GM21526 (cell line): ENCODE measurements at regions not wholly inside any gene's neighbourhood (a gene's known extent, or its start where the extent isn't known, plus 50 kb on each side); places are given as distances from the start of the nearest gene placed in this dataset.

ENCODE experiments used
- ATAC-seq: cut with Tn5 transposase; IDR thresholded peaks from one replicate; pipeline ENCODE4 v1.9.1; 2021; ENCODE audit warnings: moderate library complexity; ENCODE audit not compliant: unreplicated experiment, low FRiP score

DNA sequence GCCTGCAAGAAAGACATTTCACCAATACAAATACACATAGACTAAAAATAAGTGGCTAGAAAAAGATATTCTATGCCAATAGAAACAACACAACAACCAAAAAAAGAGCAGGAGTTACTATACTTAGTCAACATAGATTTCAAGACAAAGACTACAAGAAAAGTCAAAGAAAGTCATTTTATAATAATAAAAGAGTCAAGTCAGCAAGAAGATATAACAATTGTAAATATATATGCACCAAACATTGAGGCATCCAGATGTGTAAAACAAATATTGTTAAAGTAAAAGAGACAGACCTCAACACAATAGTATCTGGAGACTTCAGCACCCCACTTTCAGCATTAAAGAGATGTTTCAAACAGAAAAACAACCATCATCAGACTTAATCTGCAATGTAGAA lies 104.6 kb downstream of the AMY1C start:
- no peak for ATAC-seq

DNA sequence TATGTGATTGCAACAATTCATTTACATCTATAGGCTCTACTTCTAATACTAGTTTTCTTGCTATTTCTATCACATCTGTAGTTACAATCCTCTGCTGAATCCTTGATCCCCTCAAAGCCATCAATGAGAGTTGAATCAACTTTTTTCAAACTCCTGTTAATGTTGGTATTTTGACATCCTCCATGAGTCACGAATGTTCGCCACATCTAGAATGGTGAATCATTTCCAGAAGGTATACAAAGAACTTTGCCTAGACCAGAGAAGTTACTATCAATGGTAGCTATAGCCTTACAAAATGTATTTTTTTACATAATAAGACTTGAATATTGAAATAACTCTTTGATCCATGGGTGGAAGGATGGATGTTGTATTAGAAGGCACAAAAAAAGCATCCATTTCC lies 110.0 kb downstream of the AMY1C start:
- no peak for ATAC-seq

DNA sequence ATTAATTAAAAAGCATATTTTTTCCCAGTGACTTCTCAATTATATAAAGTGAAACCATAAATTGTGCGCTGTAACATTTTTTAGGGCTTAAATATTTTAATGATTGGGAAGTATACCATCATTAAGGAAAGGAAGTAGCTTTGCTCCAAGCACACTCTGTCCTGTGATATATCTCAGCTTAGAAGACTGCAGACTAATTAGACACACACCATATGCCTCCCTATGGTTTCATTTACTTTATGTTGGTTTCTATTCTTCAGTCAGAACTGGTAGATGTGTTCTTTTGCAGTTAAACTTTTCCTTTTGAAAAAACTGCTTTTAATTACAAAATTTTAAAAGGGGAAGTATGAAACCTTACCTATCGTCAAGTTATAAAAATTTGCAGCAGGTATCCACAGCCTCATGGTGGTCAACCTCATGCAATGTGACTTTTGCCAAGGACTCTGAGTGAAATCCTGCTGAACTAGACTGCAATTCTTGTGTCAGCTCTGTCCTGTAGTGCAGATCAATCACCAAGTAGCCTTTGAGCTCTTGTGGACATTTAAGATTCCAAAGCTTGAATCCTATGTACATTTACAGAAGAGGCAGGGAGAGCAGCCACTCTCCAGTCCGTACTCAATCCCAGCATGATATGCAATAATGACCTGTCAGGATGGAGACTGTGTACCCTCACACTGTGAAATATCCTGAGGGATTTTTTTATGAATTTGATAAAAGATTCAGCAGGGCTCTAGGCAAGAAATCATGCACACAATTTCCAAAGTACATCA lies 149.1 kb downstream of the AMY1C start:
- ATAC-seq = no peak

DNA sequence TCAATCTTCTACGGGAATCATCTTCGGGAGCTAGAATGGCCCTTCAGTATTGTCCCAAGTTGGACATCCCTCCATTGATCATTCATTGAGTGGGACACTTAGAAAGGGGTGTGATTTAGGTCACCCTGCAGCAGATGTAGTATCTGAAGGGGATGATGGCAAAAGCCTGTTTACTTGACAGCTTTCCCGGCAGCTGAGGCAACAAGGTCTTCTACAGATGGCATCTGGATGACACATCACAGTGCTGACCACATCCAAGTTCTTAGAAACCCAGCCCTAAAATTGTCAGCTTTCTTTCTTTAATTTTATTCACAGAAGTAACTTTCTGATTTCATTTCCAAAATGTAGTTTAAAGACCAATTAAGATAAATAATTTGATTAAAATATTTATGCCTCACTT lies 150.3 kb downstream of the AMY1C start:
- ATAC-seq = no peak

GRCh38 chr1:103901072-103901471 lies 151.4 kb downstream of the AMY1C start:
- ATAC-seq = no peak

DNA sequence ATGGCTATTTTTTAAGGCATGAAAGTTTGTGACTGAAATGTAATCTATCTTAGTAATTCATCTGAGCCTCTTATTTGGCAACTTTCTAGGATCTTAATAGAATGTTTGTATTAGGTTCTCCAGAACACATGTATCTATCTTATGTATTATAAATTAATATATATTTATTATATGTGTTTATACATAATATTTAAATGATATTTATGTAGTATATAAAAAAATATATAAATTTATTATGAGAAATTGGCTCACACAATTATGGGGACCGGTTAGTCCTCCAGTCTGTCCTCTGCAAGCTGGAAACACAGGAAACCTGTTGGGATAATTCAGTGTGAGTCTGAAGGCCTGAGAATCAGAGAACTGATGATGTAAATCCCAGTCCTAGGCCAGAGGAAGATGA lies 155.7 kb downstream of the AMY1C start:
- no peak for ATAC-seq

DNA sequence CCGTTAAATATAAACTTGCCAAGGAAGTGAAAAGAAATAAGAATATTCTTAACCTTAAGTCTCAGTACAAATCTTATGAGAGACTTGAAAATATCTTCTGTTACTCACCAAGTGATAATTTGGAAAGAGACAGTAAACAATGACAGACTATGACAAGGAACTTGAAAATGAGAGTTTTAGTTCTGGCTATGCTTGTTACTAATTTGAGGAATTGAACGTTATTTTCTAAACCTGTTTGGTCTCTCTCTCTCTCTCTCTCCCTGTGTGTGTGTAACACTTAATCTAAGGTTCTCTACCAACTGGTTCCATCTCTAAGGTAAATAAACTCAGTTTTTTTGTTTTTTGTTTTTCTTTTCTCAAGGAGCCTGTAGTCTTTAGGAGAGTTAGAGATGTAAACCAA lies 161.8 kb downstream of the AMY1C start:
- ATAC-seq = peak; percentile 82

DNA sequence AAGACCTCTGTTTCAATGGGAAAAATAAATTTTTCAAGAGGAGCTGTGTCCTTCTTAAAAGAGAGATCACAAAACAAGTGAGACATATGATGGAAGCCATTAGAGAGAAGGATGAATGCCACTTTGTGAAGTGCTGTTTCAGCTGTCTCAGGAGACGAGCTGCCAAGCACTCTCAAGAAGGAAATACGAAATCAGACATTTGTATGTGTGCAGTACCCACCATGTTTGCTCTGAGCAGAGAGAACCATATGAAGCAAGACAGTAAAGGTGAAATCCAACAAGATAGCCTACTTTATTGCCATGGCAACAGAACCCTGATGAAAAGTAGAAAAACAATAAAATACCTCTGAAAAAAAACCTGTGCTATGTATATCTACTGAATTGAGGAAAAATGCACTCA lies 168.1 kb downstream of the AMY1C start:
- no peak for ATAC-seq

DNA sequence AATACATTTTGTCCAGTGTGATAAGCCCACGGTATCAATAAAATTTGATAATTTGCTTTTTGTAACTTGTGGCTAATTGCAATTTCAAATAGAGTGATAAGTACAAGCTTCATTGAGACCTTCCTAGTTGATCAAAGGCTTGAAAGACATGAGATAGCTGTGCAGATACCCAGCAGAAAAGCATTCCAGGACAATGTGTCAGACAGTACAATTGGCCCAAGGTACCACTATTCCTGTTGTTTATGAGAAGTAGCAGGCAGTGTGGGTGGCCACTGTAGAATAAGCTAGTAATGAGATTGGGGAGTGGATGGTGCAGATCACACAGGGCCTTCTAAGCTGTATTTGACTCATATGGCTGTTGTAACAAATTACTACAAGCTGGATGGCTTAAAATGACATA lies 182.2 kb downstream of the AMY1C start:
- ATAC-seq = no peak

- peak; percentile 97 for ATAC-seq
Observed at GRCh38 chr1:103937763-103938357, 188.2 kb downstream of the AMY1C start.

GRCh38 chr1:103941086-103941485 lies 191.4 kb downstream of the AMY1C start:
- no peak for ATAC-seq

- no peak for ATAC-seq
Observed at GRCh38 chr1:103942029-103942428, 192.3 kb downstream of the AMY1C start.

GRCh38 chr1:103945774-103946173 lies 196.1 kb downstream of the AMY1C start:
- no peak for ATAC-seq

DNA sequence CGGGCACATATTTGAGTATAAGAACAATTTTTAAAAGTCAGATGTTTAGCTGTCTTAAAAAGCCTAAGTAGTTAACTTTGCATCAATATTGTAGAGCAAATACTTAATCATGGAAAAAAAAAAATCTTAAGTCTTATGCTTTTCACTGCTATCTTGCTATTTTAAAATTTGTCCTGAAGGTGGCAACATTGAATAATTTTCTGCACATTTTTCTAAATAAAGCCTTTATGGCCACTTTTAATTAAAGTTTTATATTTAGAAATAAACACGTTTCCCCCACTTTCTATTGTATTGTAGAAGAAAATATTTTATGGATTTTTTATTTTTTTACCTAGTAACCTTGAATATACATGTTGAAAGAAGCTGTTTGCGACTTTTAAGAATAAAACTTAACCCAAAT lies 198.8 kb downstream of the AMY1C start:
- ATAC-seq = no peak

- ATAC-seq = no peak
Observed at GRCh38 chr1:103949779-103950178, 200.1 kb downstream of the AMY1C start.

- no peak for ATAC-seq
Observed at GRCh38 chr1:103953386-103953785, 203.7 kb downstream of the AMY1C start.

GRCh38 chr1:103958699-103959098 lies 209.0 kb downstream of the AMY1C start:
- ATAC-seq = peak; percentile 80

- no peak for ATAC-seq
Observed at GRCh38 chr1:103959565-103959964, 209.9 kb downstream of the AMY1C start.

DNA sequence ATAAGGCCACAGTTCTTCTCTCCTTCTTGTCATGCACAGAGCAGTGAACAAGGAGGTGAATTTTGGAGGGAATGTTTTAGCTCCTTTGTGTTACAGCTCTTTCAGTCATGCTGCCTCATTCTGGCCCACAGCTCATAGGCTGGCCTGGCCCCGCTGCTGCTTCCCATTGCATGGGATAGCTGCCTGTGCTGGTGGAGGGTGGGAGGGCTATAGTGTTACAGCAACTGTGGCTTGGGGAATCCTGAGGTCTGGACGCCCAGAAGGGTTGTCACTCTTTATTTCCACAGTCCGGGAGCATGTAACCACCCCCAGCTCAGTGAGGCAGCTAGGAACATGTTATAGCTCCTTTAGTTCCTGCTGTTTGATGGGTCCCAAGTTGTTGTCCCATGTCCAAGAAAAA lies 210.3 kb downstream of the AMY1C start:
- ATAC-seq = no peak

DNA sequence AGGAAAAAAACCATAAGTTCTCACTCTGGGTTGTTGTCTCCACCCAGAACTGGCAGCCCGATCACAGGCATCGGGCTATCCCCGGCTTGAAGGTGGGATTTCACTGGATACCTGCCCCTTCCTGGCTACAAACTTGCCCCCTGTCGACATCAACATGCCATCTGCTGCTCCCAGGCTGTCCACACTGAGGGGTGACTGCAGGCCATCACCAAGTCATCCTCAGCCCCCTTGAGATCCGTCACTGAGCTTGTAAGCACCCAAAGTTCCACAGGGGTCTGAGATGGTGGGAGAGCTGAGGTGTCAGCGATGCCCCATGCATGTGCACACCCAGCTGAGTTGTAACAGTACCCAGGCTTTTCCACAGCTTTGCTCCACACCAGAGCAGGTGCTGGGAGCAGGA lies 211.0 kb downstream of the AMY1C start:
- no peak for ATAC-seq

GRCh38 chr1:103986792-103987191 lies 237.1 kb downstream of the AMY1C start:
- no peak for ATAC-seq

DNA sequence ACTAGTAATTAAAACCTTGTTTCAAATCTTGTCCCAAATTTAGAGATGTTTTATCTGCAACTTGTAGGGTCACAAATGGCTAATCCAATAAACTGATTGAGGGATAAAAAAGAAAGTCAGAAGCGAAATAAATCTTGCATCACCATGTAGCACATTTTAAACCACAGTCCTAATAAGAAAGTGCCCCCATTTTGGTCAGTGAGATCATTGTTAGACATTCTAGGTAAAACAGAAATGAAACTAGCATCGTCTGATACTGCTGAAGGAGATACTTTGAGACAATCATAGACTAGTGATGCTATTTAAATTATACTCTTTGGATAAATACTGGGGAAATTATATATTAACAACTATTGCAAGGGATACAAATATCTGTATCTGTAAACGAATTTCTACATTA lies 247.9 kb downstream of the AMY1C start:
- no peak for ATAC-seq
